Skeletal muscle satellite cell (primary cell): ENCODE measurements at regions not wholly inside any gene's neighbourhood (a gene's known extent, or its start where the extent isn't known, plus 50 kb on each side); places are given as distances from the start of the nearest gene placed in this dataset.

Source experiments
- H3K27me3 ChIP-seq: 2 replicates; pipeline ENCODE4 v1.7.0; 2013; ENCODE audit warnings: low read length; ENCODE audit not compliant: control insufficient read depth, insufficient read depth
- H3K36me3 ChIP-seq: 2 replicates; pipeline ENCODE4 v1.7.0; 2013; ENCODE audit warnings: mild to moderate bottlenecking, control low read depth, low read length; ENCODE audit not compliant: insufficient read depth
- H3K4me1 ChIP-seq: 2 replicates; pipeline ENCODE4 v1.7.0; 2013; ENCODE audit warnings: low read length; ENCODE audit not compliant: control insufficient read depth, insufficient read depth
- H3K4me2 ChIP-seq: 2 replicates; pipeline ENCODE4 v1.7.0; 2013; ENCODE audit warnings: mild to moderate bottlenecking, low read length
- H3K4me3 ChIP-seq: 2 replicates; pipeline ENCODE4 v1.7.0; 2013; ENCODE audit warnings: low read length
- H3K9ac ChIP-seq: 2 replicates; pipeline ENCODE4 v1.7.0; 2013; ENCODE audit warnings: mild to moderate bottlenecking, low read depth, low read length, moderate library complexity
- H3K9me3 ChIP-seq: replicated peaks from 2 replicates; pipeline ENCODE4 v1.7.0; 2013; ENCODE audit warnings: mild to moderate bottlenecking, control low read depth, low read length

DNA sequence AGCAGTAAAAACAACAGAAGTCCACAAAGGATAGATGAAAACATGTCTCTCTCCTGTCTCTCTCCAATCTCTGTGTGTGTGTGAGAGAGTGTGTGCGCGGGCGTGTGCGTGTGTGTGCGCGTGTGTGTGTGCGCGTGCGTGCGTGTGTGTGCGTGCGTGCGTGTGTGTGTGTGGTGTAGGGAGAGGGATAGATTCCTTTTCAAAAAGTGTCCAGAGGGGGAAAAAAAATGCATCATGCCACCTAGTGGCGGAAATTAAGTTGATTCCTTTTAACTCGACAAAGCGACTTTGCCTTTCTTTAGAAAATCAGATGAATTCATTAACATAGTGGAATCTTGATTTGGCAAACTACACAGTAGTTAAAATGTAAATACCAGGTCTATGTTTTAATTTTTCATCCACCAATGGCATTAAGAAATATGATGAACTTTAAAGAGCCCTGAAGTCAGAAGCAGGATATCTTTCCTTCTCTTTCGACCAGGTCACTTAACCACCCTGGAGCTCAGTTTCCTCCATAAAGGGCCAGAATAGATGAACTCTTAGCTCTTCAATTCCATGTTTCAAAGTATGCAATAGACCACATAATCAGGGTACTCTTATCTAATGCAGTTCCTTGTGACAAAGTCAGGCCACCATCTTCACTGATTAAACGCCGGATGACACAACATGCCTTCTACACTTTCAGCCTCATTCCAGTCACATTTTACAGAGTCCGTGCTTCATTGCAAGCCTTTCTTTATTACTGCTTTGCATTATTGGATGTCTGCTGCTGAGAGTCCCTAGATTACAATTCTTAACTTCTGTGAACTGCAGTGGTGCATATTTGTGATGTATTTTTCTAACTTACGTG is 162.8 kb downstream of the FBXO8 start:
- H3K4me1 ChIP-seq = peaks cover 12% of the 10 kb centered on the region
- peak overlapping the region; percentile 43 for H3K9ac ChIP-seq
- peak overlapping the region; percentile 77 for H3K4me2 ChIP-seq
- peaks cover 2% of the 10 kb centered on the region for H3K27me3 ChIP-seq
- peak overlapping the region; percentile 70 for H3K4me3 ChIP-seq
- no peaks in the 10 kb centered on the region for H3K36me3 ChIP-seq
- H3K9me3 ChIP-seq = no peaks in the 10 kb centered on the region

- Histone ChIP-seq H3K36me3 (no peaks in the 10 kb centered on the region), H3K9me3 (no peaks in the 10 kb centered on the region), H3K4me3 (peak overlapping the region; percentile 70), H3K9ac (peak overlapping the region; percentile 43), H3K4me2 (peak overlapping the region; percentile 77), H3K27me3 (peaks cover 2% of the 10 kb centered on the region), H3K4me1 (peaks cover 12% of the 10 kb centered on the region)
These were observed 163.6 kb downstream of the FBXO8 start for GRCh38 chr4:174119830-174120229.

DNA sequence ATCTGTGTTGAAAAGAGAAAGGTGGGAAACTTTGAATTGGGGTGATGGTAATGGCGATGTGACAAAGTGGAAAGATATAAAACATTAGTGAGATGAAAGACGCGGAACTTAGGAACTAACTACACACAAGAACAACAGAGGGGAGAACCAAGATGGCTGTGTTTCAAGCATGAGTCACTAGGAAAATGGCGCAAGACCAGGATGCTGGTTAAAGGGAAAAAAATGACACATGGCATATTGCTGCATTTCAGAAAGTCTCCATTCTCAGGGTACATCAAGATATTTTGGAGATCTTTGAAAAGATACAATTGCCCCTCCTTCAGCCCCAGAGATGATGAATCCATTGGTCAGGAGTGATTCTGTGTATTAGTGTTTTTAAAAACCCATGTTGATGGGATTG is 164.4 kb downstream of the FBXO8 start:
- Histone ChIP-seq H3K27me3 (peaks cover 2% of the 10 kb centered on the region), H3K9ac (no peak overlapping the region), H3K9me3 (no peaks in the 10 kb centered on the region), H3K4me2 (no peak overlapping the region), H3K4me1 (peaks cover 12% of the 10 kb centered on the region), H3K4me3 (no peak overlapping the region), H3K36me3 (no peaks in the 10 kb centered on the region)

DNA sequence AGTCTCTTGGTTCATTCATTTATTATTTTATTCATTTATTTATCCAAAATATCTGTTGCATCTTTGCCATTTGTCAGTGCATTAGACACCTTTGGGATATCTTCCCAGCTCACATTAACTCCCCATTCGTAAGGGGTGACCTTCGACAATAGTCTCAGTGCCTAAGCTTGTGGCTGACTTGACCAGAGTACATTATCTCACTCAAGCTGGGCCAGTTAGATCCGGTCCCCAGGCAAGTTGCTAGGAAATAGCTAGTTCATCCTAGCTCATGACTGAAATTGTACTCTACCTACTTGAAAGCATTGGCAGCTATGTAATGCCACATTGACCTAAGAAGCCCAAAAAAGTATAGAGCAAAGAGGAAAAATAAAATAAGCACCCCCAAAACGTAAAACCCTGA is 165.3 kb downstream of the FBXO8 start:
- Histone ChIP-seq H3K4me3 (no peak overlapping the region), H3K36me3 (no peaks in the 10 kb centered on the region), H3K9me3 (no peaks in the 10 kb centered on the region), H3K4me1 (peaks cover 12% of the 10 kb centered on the region), H3K27me3 (no peaks in the 10 kb centered on the region), H3K9ac (no peak overlapping the region), H3K4me2 (no peak overlapping the region)

GRCh38 chr4:174117445-174117844 is 166.0 kb downstream of the FBXO8 start:
- H3K36me3 ChIP-seq = no peaks in the 10 kb centered on the region
- H3K9ac ChIP-seq = no peak overlapping the region
- H3K4me2 ChIP-seq = no peak overlapping the region
- peaks cover 12% of the 10 kb centered on the region for H3K4me1 ChIP-seq
- no peak overlapping the region for H3K4me3 ChIP-seq
- no peaks in the 10 kb centered on the region for H3K9me3 ChIP-seq
- no peaks in the 10 kb centered on the region for H3K27me3 ChIP-seq

DNA sequence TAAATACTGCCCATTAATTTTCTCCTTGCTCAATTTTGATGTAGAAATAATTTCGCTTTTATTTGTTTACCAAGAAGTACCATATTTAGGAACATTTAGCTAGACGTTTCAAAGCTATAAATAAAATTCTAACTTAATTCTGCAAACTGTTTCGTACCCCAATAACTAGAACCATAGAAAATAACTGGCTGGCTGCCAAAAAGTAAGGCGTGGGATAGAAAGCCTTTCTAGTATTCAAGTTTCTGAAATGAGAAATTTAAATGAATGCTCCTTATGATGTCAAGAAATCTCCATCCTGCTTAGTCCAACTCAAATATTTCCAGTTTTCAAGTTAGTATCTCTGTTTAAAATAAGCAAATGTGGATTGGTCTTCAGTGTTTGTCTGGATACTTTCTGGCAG is 167.4 kb downstream of the FBXO8 start:
- Histone ChIP-seq H3K4me2 (no peak overlapping the region), H3K9ac (no peak overlapping the region), H3K4me1 (peaks cover 12% of the 10 kb centered on the region), H3K27me3 (no peaks in the 10 kb centered on the region), H3K4me3 (no peak overlapping the region), H3K36me3 (no peaks in the 10 kb centered on the region), H3K9me3 (no peaks in the 10 kb centered on the region)

DNA sequence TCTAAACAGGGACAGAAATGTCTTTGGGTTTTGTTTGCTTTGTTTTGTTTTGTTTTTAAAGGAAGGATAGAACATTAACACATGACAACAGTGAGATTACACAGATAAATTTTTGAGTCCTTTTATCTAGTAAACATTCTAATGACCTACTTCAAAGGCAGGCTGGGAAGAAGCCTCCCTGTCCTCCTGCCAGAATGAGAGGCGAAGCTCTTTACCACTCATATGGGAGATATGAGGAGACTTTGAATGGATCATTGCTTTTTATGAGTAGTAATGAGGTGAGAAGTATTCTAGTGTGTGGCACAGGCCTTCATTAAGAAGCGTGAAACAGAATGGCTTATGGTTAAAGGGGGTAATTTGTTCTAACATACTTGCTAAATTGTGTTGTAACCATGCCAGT is 172.0 kb downstream of the FBXO8 start:
- Histone ChIP-seq H3K9me3 (no peaks in the 10 kb centered on the region), H3K9ac (no peak overlapping the region), H3K36me3 (no peaks in the 10 kb centered on the region), H3K4me3 (no peak overlapping the region), H3K4me2 (no peak overlapping the region), H3K27me3 (peaks cover 5% of the 10 kb centered on the region), H3K4me1 (no peaks in the 10 kb centered on the region)

DNA sequence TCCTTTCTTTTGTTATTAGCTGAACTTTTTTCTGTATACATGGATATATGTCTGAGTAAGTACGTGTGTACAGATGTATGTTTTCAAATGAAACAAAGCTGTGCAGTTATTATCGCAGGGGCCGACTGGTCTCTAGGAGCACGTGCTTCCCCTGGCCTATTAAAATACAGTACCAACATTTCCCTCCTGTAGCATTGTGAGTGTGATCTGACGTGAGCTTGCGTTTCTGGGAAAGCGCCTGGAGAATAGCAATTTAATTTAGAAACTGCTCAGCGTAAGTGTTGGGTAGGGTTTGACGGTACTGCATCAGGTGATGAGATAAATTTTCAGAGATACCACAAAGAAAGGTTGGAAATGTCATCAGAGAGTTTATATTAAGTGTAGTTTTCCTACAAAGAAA is 173.3 kb downstream of the FBXO8 start:
- H3K4me2 ChIP-seq = no peak overlapping the region
- H3K36me3 ChIP-seq = no peaks in the 10 kb centered on the region
- H3K27me3 ChIP-seq = peaks cover 5% of the 10 kb centered on the region
- no peaks in the 10 kb centered on the region for H3K9me3 ChIP-seq
- H3K4me1 ChIP-seq = no peaks in the 10 kb centered on the region
- H3K4me3 ChIP-seq = no peak overlapping the region
- no peak overlapping the region for H3K9ac ChIP-seq

DNA sequence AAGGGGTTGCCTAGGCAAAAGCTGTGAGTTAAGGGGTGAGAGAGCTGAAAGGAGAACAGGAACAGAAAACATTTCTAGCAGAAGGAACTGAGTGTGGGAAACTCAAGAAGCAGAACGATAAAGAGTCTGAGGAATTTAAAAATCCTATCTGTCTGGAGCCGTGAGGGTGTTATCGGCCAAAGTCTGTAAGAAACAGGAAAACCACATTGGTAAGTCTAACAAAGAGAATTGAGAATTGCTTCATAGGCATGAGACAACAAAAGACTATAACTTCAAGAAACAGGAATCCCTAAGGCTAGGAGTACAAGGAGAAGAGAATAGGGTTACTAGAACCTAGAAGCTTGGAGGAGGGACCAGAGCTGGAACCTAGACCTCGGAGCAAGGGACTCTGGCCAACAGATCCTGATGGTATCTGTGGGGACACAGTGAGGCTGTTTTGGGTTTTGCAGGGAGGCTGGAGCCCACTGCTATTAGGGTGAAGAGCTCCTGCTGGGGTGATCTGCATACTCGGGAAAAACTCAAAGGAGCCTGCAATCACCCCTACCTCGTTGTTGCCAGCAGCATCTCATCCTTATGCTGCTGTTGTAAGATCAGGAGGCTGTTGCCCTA is 175.6 kb downstream of the FBXO8 start:
- no peak overlapping the region for H3K9ac ChIP-seq
- H3K9me3 ChIP-seq = no peaks in the 10 kb centered on the region

GRCh38 chr4:174105202-174105601 is 178.3 kb downstream of the FBXO8 start:
- Histone ChIP-seq H3K36me3 (no peaks in the 10 kb centered on the region), H3K4me3 (no peak overlapping the region), H3K27me3 (peaks cover 5% of the 10 kb centered on the region), H3K9me3 (no peaks in the 10 kb centered on the region), H3K9ac (no peak overlapping the region), H3K4me2 (no peak overlapping the region), H3K4me1 (no peaks in the 10 kb centered on the region)

More for the DNA sequence above, 175.6 kb downstream of the FBXO8 start:
- no peak overlapping the region for H3K4me3 ChIP-seq
- H3K4me1 ChIP-seq = no peaks in the 10 kb centered on the region
- peaks cover 5% of the 10 kb centered on the region for H3K27me3 ChIP-seq
- H3K36me3 ChIP-seq = no peaks in the 10 kb centered on the region
- no peak overlapping the region for H3K4me2 ChIP-seq

DNA sequence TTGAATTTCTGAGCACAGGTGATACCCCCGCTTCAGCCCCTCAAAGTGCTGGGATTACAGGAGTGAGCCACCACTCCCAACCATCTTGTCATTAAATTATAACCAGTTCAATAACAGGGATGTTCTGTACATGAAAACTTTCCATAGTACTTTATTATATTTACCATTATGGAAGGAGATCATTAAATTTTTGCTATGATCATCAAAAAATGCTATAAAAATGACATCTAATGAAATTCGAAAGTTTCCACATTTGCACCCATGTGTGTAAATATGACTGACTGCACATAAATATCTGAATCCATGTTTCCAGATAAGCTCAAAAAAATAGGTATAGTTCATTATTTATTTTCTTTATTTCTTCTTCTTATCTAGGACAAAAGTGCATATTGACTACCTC is 182.6 kb downstream of the FBXO8 start:
- Histone ChIP-seq H3K9ac (no peak overlapping the region), H3K4me1 (no peaks in the 10 kb centered on the region), H3K4me3 (no peak overlapping the region), H3K36me3 (no peaks in the 10 kb centered on the region), H3K4me2 (no peak overlapping the region), H3K27me3 (no peaks in the 10 kb centered on the region), H3K9me3 (no peaks in the 10 kb centered on the region)

DNA sequence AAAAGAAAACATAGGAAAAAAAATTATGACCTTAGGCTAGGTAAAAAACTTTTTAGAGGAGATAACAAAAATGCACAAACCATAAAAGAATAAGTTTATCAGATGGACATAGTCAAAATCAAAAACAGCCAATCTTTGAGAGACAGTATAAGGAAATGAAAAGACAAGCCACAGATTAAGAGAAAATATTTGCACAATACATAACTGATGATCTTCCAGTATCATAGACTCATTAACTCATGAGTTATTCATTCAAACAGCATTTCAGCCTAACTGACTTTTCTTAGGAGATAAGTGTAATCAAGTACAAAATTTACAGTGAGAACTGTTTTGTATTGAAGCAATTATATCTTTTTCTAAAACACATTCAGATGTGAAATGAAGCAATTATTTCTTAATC is 183.8 kb downstream of the FBXO8 start:
- H3K4me3 ChIP-seq = no peak overlapping the region
- no peaks in the 10 kb centered on the region for H3K27me3 ChIP-seq
- no peaks in the 10 kb centered on the region for H3K4me1 ChIP-seq
- H3K9me3 ChIP-seq = no peaks in the 10 kb centered on the region
- no peak overlapping the region for H3K9ac ChIP-seq
- no peak overlapping the region for H3K4me2 ChIP-seq
- H3K36me3 ChIP-seq = no peaks in the 10 kb centered on the region
